ENCODE measurements at regions not wholly inside any gene's neighbourhood (a gene's known extent, or its start where the extent isn't known, plus 50 kb on each side); places are given as distances from the start of the nearest gene placed in this dataset.

- TF ChIP-seq ETV6 (IDR thresholded peaks at IDR 0.05; ENCODE audit: borderline replicate concordance in 1 of 2, low read depth in 2 of 2, low read length in 1 of 2) = no peak
- no peak for TF ChIP-seq ETV6 (CRISPR knock-in tag; IDR thresholded peaks at IDR 0.05; ENCODE audit: borderline replicate concordance)
- no peak for TF ChIP-seq HINFP (tag; conservative IDR thresholded peaks at IDR 0.05; ENCODE audit: low read depth)
- no peak for TF ChIP-seq TRIM28 (IDR thresholded peaks at IDR 0.05)
- no peak for TF ChIP-seq ZNF551 (CRISPR knock-in tag; IDR thresholded peaks at IDR 0.05)
- no peak for TF ChIP-seq COPS2 (conservative IDR thresholded peaks at IDR 0.05)
Measured at GRCh38 chr4:141792164-141792563, 155.8 kb downstream of the IL15 start (continued).

GRCh38 chr4:141797966-141798365, 161.6 kb downstream of the IL15 start:
- Histone ChIP-seq H3K27ac (ENCODE audit: extremely low read depth, low read depth, low read length) (no peak overlapping the region), H3K9me3 (replicated peaks; ENCODE audit: control insufficient read depth, insufficient read depth, low read depth, low read length) (no peaks in the 10 kb centered on the region), H2AFZ (ENCODE audit: low read depth, low read length) (no peak overlapping the region), H3K4me3 (no peak overlapping the region), H3K27me3 (ENCODE audit: control insufficient read depth in 2 of 2, insufficient read depth in 2 of 2, low read length in 2 of 2) (no peaks in the 10 kb centered on the region), H3K9me1 (ENCODE audit: control insufficient read depth, insufficient read depth, low read length) (no peaks in the 10 kb centered on the region), H3K9ac (ENCODE audit: insufficient read depth in 1 of 2, low read depth in 2 of 2, low read length in 2 of 2) (no peak overlapping the region), H3K36me3 (ENCODE audit: control insufficient read depth, insufficient read depth, low read length) (no peaks in the 10 kb centered on the region), H3K4me2 (ENCODE audit: insufficient read depth, low read length) (no peak overlapping the region), H4K20me1 (replicated peaks; ENCODE audit: control insufficient read depth, insufficient read depth, low read length) (no peaks in the 10 kb centered on the region), H3K4me1 (replicated peaks in 1 of 2; ENCODE audit: control insufficient read depth in 2 of 2, insufficient read depth in 2 of 2, low read length in 2 of 2) (no peaks in the 10 kb centered on the region), H3K79me2 (ENCODE audit: control insufficient read depth, insufficient read depth, low read length) (no peaks in the 10 kb centered on the region)
- ChIA-PET POLR2A (no interaction called here), CTCF (ENCODE audit: low intra/inter-chr PET ratio) (no interaction called here)
- DNase-seq (ENCODE audit: extremely low read depth in 1 of 4, low spot score in 3 of 4) (no peak), ATAC-seq (no peak), FAIRE-seq (no peak)
- in situ Hi-C loops (cut with MboI) (no loop called here), intact Hi-C loops (cut with micrococcal nuclease) (no loop called here)
- WGBS (ENCODE audit: insufficient coverage, low coverage, missing lambda C conversion rate) = 6% methylated on average over 2 of the region's 2 CpGs
- BruUV-seq (replicated peaks) = no TSS peak
- TF ChIP-seq DLX4 (CRISPR knock-in tag; IDR thresholded peaks at IDR 0.05) = no peak
- no peak for TF ChIP-seq ELF4 (CRISPR knock-in tag; IDR thresholded peaks at IDR 0.05)
- TF ChIP-seq TEAD2 (tag; IDR thresholded peaks at IDR 0.05) = no peak
- no peak for TF ChIP-seq MAFF (IDR thresholded peaks at IDR 0.05; ENCODE audit: low read length)
- no peak for TF ChIP-seq ERF (CRISPR knock-in tag; IDR thresholded peaks at IDR 0.05)
- no peak for TF ChIP-seq STAG1 (CRISPR knock-in tag; IDR thresholded peaks at IDR 0.05; ENCODE audit: borderline replicate concordance)
- TF ChIP-seq FOXK1 (CRISPR knock-in tag; IDR thresholded peaks at IDR 0.05; ENCODE audit: borderline replicate concordance) = no peak
- no peak for TF ChIP-seq CCNT2 (IDR thresholded peaks at IDR 0.05; ENCODE audit: borderline replicate concordance, extremely low read depth, insufficient read length, low read depth, low read length)
- TF ChIP-seq FOXJ2 (tag; IDR thresholded peaks at IDR 0.05) = no peak
- TF ChIP-seq SOX6 (IDR thresholded peaks at IDR 0.05) = no peak
- TF ChIP-seq HOMEZ (CRISPR knock-in tag; IDR thresholded peaks at IDR 0.05) = no peak

Data from K562 (cell line).